Left forelimb (tissue), 1 donor: ENCODE measurements at regions not wholly inside any gene's neighbourhood (a gene's known extent, or its start where the extent isn't known, plus 50 kb on each side); places are given as distances from the start of the nearest gene placed in this dataset.
"Not testable (repeated sequence)": the region's sequence is repeated elsewhere in the genome, so short reads cannot be mapped to it uniquely, and the experiment has no call there.

Experiments used
- DNase-seq: peaks from one replicate; pipeline ENCODE4 v3.0.0-alpha.2; 2018; ENCODE audit warnings: low spot score

GRCh38 chr2:16105669-16106281 lies 165.4 kb downstream of the MYCN start:
- DNase-seq: no peak

GRCh38 chr2:16104949-16105668 lies 164.8 kb downstream of the MYCN start:
- no peak for DNase-seq

GRCh38 chr2:16104315-16104948 lies 164.1 kb downstream of the MYCN start:
- DNase-seq: no peak

- DNase-seq: no peak
Measured at GRCh38 chr2:16103614-16104314, 163.4 kb downstream of the MYCN start.

GRCh38 chr2:16102976-16103380 lies 162.6 kb downstream of the MYCN start:
- DNase-seq: no peak

- DNase-seq: no peak
Measured at GRCh38 chr2:16102358-16102975, 162.1 kb downstream of the MYCN start.

- DNase-seq: no peak
Measured at GRCh38 chr2:16101196-16101595, 160.8 kb downstream of the MYCN start.

GRCh38 chr2:16100006-16100405 lies 159.7 kb downstream of the MYCN start:
- DNase-seq: no peak

- DNase-seq: no peak
Measured at GRCh38 chr2:16099326-16099725, 159.0 kb downstream of the MYCN start.

- DNase-seq: no peak
Measured at GRCh38 chr2:16096962-16097361, 156.6 kb downstream of the MYCN start.

GRCh38 chr2:16095483-16095882 lies 155.1 kb downstream of the MYCN start:
- DNase-seq: not testable (repeated sequence)

- DNase-seq: no peak
Measured at GRCh38 chr2:16094811-16095210, 154.5 kb downstream of the MYCN start.

- no peak for DNase-seq
Measured at GRCh38 chr2:16093639-16094529, 153.5 kb downstream of the MYCN start.

- DNase-seq: no peak
Measured at GRCh38 chr2:16092861-16093638, 152.7 kb downstream of the MYCN start.

- no peak for DNase-seq
Measured at GRCh38 chr2:16091576-16092282, 151.4 kb downstream of the MYCN start.

GRCh38 chr2:16090650-16091575 lies 150.6 kb downstream of the MYCN start:
- no peak for DNase-seq

GRCh38 chr2:16089491-16089890 lies 149.1 kb downstream of the MYCN start:
- DNase-seq: not testable (repeated sequence)

GRCh38 chr2:16088802-16089112 lies 148.4 kb downstream of the MYCN start:
- DNase-seq: no peak
